ENCODE measurements at regions not wholly inside any gene's neighbourhood (a gene's known extent, or its start where the extent isn't known, plus 50 kb on each side); places are given as distances from the start of the nearest gene placed in this dataset.

GRCh38 chr2:128702616-128703015, 383.9 kb upstream of the HS6ST1 start:
- ATAC-seq (no peak), DNase-seq (no peak)
- H3K9me3 ChIP-seq = peaks cover 0 to 6% (median 0%) of the 10 kb centered on the region in 4 donors
- TF ChIP-seq, protein P1, sequence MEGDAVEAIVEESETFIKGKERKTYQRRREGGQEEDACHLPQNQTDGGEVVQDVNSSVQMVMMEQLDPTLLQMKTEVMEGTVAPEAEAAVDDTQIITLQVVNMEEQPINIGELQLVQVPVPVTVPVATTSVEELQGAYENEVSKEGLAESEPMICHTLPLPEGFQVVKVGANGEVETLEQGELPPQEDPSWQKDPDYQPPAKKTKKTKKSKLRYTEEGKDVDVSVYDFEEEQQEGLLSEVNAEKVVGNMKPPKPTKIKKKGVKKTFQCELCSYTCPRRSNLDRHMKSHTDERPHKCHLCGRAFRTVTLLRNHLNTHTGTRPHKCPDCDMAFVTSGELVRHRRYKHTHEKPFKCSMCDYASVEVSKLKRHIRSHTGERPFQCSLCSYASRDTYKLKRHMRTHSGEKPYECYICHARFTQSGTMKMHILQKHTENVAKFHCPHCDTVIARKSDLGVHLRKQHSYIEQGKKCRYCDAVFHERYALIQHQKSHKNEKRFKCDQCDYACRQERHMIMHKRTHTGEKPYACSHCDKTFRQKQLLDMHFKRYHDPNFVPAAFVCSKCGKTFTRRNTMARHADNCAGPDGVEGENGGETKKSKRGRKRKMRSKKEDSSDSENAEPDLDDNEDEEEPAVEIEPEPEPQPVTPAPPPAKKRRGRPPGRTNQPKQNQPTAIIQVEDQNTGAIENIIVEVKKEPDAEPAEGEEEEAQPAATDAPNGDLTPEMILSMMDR (IDR thresholded peaks at IDR 0.05) = no peak
- TF ChIP-seq POLR2A (IDR thresholded peaks at IDR 0.05) = no peak
- WGBS (ENCODE audit: insufficient coverage, low coverage, low lambda C conversion rate, missing lambda C conversion rate) = 89% methylated on average over 1 of the region's 1 CpG
- intact Hi-C loops (cut with DNase I) = no loop called here
- no peak overlapping the region for H3K4me3 ChIP-seq
- H3K27me3 ChIP-seq = no peaks in the 10 kb centered on the region
- no peaks in the 10 kb centered on the region for H3K4me1 ChIP-seq
- H3K27ac ChIP-seq = no peak overlapping the region
- no peaks in the 10 kb centered on the region for H3K36me3 ChIP-seq

- Histone ChIP-seq H3K36me3 (no peaks in the 10 kb centered on the region), H3K27me3 (no peaks in the 10 kb centered on the region), H3K4me3 (no peak overlapping the region), H3K27ac (no peak overlapping the region), H3K9me3 (peaks cover 0 to 6% (median 0%) of the 10 kb centered on the region in 4 donors), H3K4me1 (no peaks in the 10 kb centered on the region)
- ATAC-seq (no peak), DNase-seq (no peak)
- intact Hi-C loops (cut with DNase I) = no loop called here
- TF ChIP-seq, protein P1 (IDR thresholded peaks at IDR 0.05) = no peak
- TF ChIP-seq POLR2A (IDR thresholded peaks at IDR 0.05) = no peak
These were observed 389.6 kb upstream of the HS6ST1 start for GRCh38 chr2:128708106-128708816.

GRCh38 chr2:128710242-128710641, 391.6 kb upstream of the HS6ST1 start:
- ATAC-seq = no peak
- no peaks in the 10 kb centered on the region for H3K4me1 ChIP-seq
- no peaks in the 10 kb centered on the region for H3K27me3 ChIP-seq
- peaks cover 0 to 2% (median 0%) of the 10 kb centered on the region in 4 donors for H3K9me3 ChIP-seq
- H3K36me3 ChIP-seq = no peaks in the 10 kb centered on the region
- WGBS (ENCODE audit: insufficient coverage, low coverage, low lambda C conversion rate, missing lambda C conversion rate) = 84% methylated on average over 4 of the region's 5 CpGs
- TF ChIP-seq, protein P1 (IDR thresholded peaks at IDR 0.05) = no peak
- no peak for TF ChIP-seq POLR2A (IDR thresholded peaks at IDR 0.05)
- intact Hi-C loops (cut with DNase I) = no loop called here
- no peak overlapping the region for H3K27ac ChIP-seq
- H3K4me3 ChIP-seq = no peak overlapping the region
- no peak for DNase-seq

GRCh38 chr2:128710729-128711128, 392.1 kb upstream of the HS6ST1 start:
- Histone ChIP-seq H3K4me1 (no peaks in the 10 kb centered on the region), H3K27ac (no peak overlapping the region), H3K36me3 (no peaks in the 10 kb centered on the region), H3K4me3 (no peak overlapping the region), H3K27me3 (no peaks in the 10 kb centered on the region), H3K9me3 (no peaks in the 10 kb centered on the region)
- TF ChIP-seq POLR2A (IDR thresholded peaks at IDR 0.05) = no peak
- TF ChIP-seq, protein P1 (IDR thresholded peaks at IDR 0.05) = no peak
- DNase-seq (no peak), ATAC-seq (peak in 3 of 4 donors; percentile 30 to 55 (median 50))
- 67% methylated on average over 2 of the region's 2 CpGs for WGBS (ENCODE audit: insufficient coverage, low coverage, low lambda C conversion rate, missing lambda C conversion rate)
- intact Hi-C loops (cut with DNase I) = no loop called here

All from right lobe of liver (tissue), 6 donors.